ENCODE measurements at regions not wholly inside any gene's neighbourhood (a gene's known extent, or its start where the extent isn't known, plus 50 kb on each side); places are given as distances from the start of the nearest gene placed in this dataset.

- DNase-seq (ENCODE audit: low read depth, low spot score), result peak; percentile 71
Measured at GRCh38 chr11:128095466-128095981, 491.8 kb downstream of the ETS1 start.

- DNase-seq (ENCODE audit: low read depth, low spot score), result no peak
Measured at GRCh38 chr11:128093689-128094088, 493.7 kb downstream of the ETS1 start.

- no peak for DNase-seq (ENCODE audit: low read depth, low spot score)
Measured at GRCh38 chr11:128089962-128090361, 497.4 kb downstream of the ETS1 start.

- no peak for DNase-seq (ENCODE audit: low read depth, low spot score)
Measured at GRCh38 chr11:128086794-128087193, 500.6 kb downstream of the ETS1 start.

GRCh38 chr11:128085276-128085675 lies 502.1 kb downstream of the ETS1 start:
- DNase-seq (ENCODE audit: low read depth, low spot score), result no peak

GRCh38 chr11:128082574-128082973 lies 504.8 kb downstream of the ETS1 start:
- DNase-seq (ENCODE audit: low read depth, low spot score), result no peak

GRCh38 chr11:128069665-128070064 lies 517.7 kb downstream of the ETS1 start:
- no peak for DNase-seq (ENCODE audit: low read depth, low spot score)

GRCh38 chr11:128067780-128068179 lies 519.6 kb downstream of the ETS1 start:
- no peak for DNase-seq (ENCODE audit: low read depth, low spot score)

- no peak for DNase-seq (ENCODE audit: low read depth, low spot score)
Measured at GRCh38 chr11:128066399-128066798, 521.0 kb downstream of the ETS1 start.

GRCh38 chr11:128061281-128061871 lies 526.0 kb downstream of the ETS1 start:
- DNase-seq (ENCODE audit: low read depth, low spot score), result peak; percentile 45

GRCh38 chr11:128058580-128059208 lies 528.7 kb downstream of the ETS1 start:
- DNase-seq (ENCODE audit: low read depth, low spot score), result no peak

- no peak for DNase-seq (ENCODE audit: low read depth, low spot score)
Measured at GRCh38 chr11:128057786-128058395, 529.5 kb downstream of the ETS1 start.

GRCh38 chr11:128055576-128056217 lies 531.7 kb downstream of the ETS1 start:
- no peak for DNase-seq (ENCODE audit: low read depth, low spot score)

GRCh38 chr11:128053981-128054931 lies 533.1 kb downstream of the ETS1 start:
- DNase-seq (ENCODE audit: low read depth, low spot score), result no peak

GRCh38 chr11:128052912-128053641 lies 534.3 kb downstream of the ETS1 start:
- DNase-seq (ENCODE audit: low read depth, low spot score), result peak; percentile 29

- DNase-seq (ENCODE audit: low read depth, low spot score), result no peak
Measured at GRCh38 chr11:128048121-128048520, 539.2 kb downstream of the ETS1 start.

GRCh38 chr11:128047026-128047425 lies 540.3 kb downstream of the ETS1 start:
- no peak for DNase-seq (ENCODE audit: low read depth, low spot score)

GRCh38 chr11:128046213-128046612 lies 541.1 kb downstream of the ETS1 start:
- no peak for DNase-seq (ENCODE audit: low read depth, low spot score)

- DNase-seq (ENCODE audit: low read depth, low spot score), result no peak
Measured at GRCh38 chr11:128045094-128045725, 542.1 kb downstream of the ETS1 start.

- no peak for DNase-seq (ENCODE audit: low read depth, low spot score)
Measured at GRCh38 chr11:128042290-128042751, 545.0 kb downstream of the ETS1 start.
